ENCODE measurements at regions not wholly inside any gene's neighbourhood (a gene's known extent, or its start where the extent isn't known, plus 50 kb on each side); places are given as distances from the start of the nearest gene placed in this dataset.

GRCh38 chr17:17423656-17424055 lies 53.1 kb upstream of the MED9 start:
- H3K27me3 Mint-ChIP-seq, result no peaks in the 10 kb centered on the region

GRCh38 chr17:17424552-17424951 lies 52.2 kb upstream of the MED9 start:
- Mint-ChIP-seq H3K36me3 (no peaks in the 10 kb centered on the region), H3K9me3 (ENCODE audit: low read depth) (no peaks in the 10 kb centered on the region), H3K4me3 (no peak overlapping the region), H3K27ac (no peak overlapping the region), H3K4me1 (ENCODE audit: low read depth) (no peaks in the 10 kb centered on the region), H3K27me3 (no peaks in the 10 kb centered on the region)

More at GRCh38 chr17:17423656-17424055, 53.1 kb upstream of the MED9 start:
- H3K4me1 Mint-ChIP-seq (ENCODE audit: low read depth), result no peaks in the 10 kb centered on the region
- no peaks in the 10 kb centered on the region for H3K9me3 Mint-ChIP-seq (ENCODE audit: low read depth)
- no peak overlapping the region for H3K4me3 Mint-ChIP-seq
- no peak overlapping the region for H3K27ac Mint-ChIP-seq
- no peaks in the 10 kb centered on the region for H3K36me3 Mint-ChIP-seq

GRCh38 chr17:17425005-17425404 lies 51.8 kb upstream of the MED9 start:
- Mint-ChIP-seq H3K36me3 (no peaks in the 10 kb centered on the region), H3K4me3 (no peak overlapping the region), H3K27me3 (no peaks in the 10 kb centered on the region), H3K4me1 (ENCODE audit: low read depth) (no peaks in the 10 kb centered on the region), H3K27ac (no peak overlapping the region), H3K9me3 (ENCODE audit: low read depth) (no peaks in the 10 kb centered on the region)

GRCh38 chr17:17425591-17425990 lies 51.2 kb upstream of the MED9 start:
- no peaks in the 10 kb centered on the region for H3K36me3 Mint-ChIP-seq

GRCh38 chr17:17426184-17426583 lies 50.6 kb upstream of the MED9 start:
- no peaks in the 10 kb centered on the region for H3K9me3 Mint-ChIP-seq (ENCODE audit: low read depth)
- no peaks in the 10 kb centered on the region for H3K4me1 Mint-ChIP-seq (ENCODE audit: low read depth)
- H3K27me3 Mint-ChIP-seq, result no peaks in the 10 kb centered on the region
- H3K4me3 Mint-ChIP-seq, result no peak overlapping the region
- H3K36me3 Mint-ChIP-seq, result no peaks in the 10 kb centered on the region
- H3K27ac Mint-ChIP-seq, result no peak overlapping the region

More at GRCh38 chr17:17425591-17425990, 51.2 kb upstream of the MED9 start:
- Mint-ChIP-seq H3K4me3 (no peak overlapping the region), H3K27ac (no peak overlapping the region), H3K4me1 (ENCODE audit: low read depth) (no peaks in the 10 kb centered on the region), H3K9me3 (ENCODE audit: low read depth) (no peaks in the 10 kb centered on the region), H3K27me3 (no peaks in the 10 kb centered on the region)
